GM23338 (cell line): ENCODE measurements at regions not wholly inside any gene's neighbourhood (a gene's known extent, or its start where the extent isn't known, plus 50 kb on each side); places are given as distances from the start of the nearest gene placed in this dataset.

Source experiments
- ATAC-seq: fragments of 200-7000 bp; cut with Tn5 transposase; 3 replicates; pipeline ENCODE4 v1.9.1; 2020
- DNase-seq: peaks from one replicate; pipeline ENCODE4 v3.0.0-alpha.2; 2015; ENCODE audit warnings: low spot score
- H2AFZ ChIP-seq: fragments of 200-600 bp; sonication (generic); 2 replicates; pipeline ENCODE4 v1.8.0; 2016; ENCODE audit warnings: antibody characterized with exemption, mild to moderate bottlenecking, moderate library complexity
- H3F3A ChIP-seq: fragments of 200-600 bp; sonication (generic); replicated peaks from 2 replicates; pipeline ENCODE4 v1.8.0; 2017; ENCODE audit warnings: antibody characterized with exemption, mixed run types, low read depth
- H3K27ac ChIP-seq: fragments of 200-600 bp; sonication (generic); 2 replicates; pipeline ENCODE4 v1.6.1; 2016; ENCODE audit warnings: low read depth
- H3K27me3 ChIP-seq: fragments of 200-600 bp; sonication (generic); 2 replicates; pipeline ENCODE4 v1.8.0; 2016; ENCODE audit warnings: mild to moderate bottlenecking, mixed run types, moderate library complexity; ENCODE audit not compliant: insufficient read depth
- H3K36me3 ChIP-seq: fragments of 200-600 bp; sonication (generic); 2 replicates; pipeline ENCODE4 v1.8.0; 2016; ENCODE audit warnings: mild to moderate bottlenecking; ENCODE audit not compliant: insufficient read depth
- H3K4me1 ChIP-seq: fragments of 200-600 bp; sonication (generic); 2 replicates; pipeline ENCODE4 v1.8.0; 2016; ENCODE audit warnings: mild to moderate bottlenecking, moderate library complexity; ENCODE audit not compliant: insufficient read depth
- H3K4me2 ChIP-seq: fragments of 200-600 bp; sonication (generic); 2 replicates; pipeline ENCODE4 v1.7.1; 2017; ENCODE audit warnings: mixed run types
- H3K4me3 ChIP-seq: fragments of 200-600 bp; sonication (generic); 2 replicates; pipeline ENCODE4 v1.6.1; 2016; ENCODE audit warnings: mixed run types
- H3K79me2 ChIP-seq: fragments of 200-600 bp; sonication (generic); replicated peaks from 2 replicates; pipeline ENCODE4 v1.8.0; 2017; ENCODE audit warnings: mild to moderate bottlenecking; ENCODE audit not compliant: insufficient read depth
- H3K9me2 ChIP-seq: fragments of 200-600 bp; sonication (generic); 2 replicates; pipeline ENCODE4 v1.8.0; 2017; ENCODE audit not compliant: insufficient read depth
- H4K20me1 ChIP-seq: fragments of 200-600 bp; sonication (generic); replicated peaks from 2 replicates; pipeline ENCODE4 v1.8.0; 2017; ENCODE audit warnings: mild to moderate bottlenecking; ENCODE audit not compliant: insufficient read depth
- H3K27ac Mint-ChIP-seq: 2 replicates; pipeline ENCODE4 v1.8.0; 2020; ENCODE audit warnings: inconsistent platforms, mild to moderate bottlenecking, moderate library complexity, mixed read lengths
- H3K27me3 Mint-ChIP-seq: 3 replicates; pipeline ENCODE4 v1.8.0; 2022; ENCODE audit warnings: low read depth, mild to moderate bottlenecking, moderate library complexity, mixed read lengths, inconsistent platforms; ENCODE audit not compliant: insufficient read depth, poor library complexity
- H3K36me3 Mint-ChIP-seq: 3 replicates; pipeline ENCODE4 v1.8.0; 2021; ENCODE audit warnings: low read depth, mild to moderate bottlenecking, inconsistent platforms, moderate library complexity, mixed read lengths
- H3K4me1 Mint-ChIP-seq: 3 replicates; pipeline ENCODE4 v1.8.0; 2020; ENCODE audit warnings: mild to moderate bottlenecking, inconsistent platforms, mixed read lengths
- H3K4me3 Mint-ChIP-seq: 3 replicates; pipeline ENCODE4 v1.8.0; 2021; ENCODE audit warnings: moderate library complexity, mild to moderate bottlenecking, inconsistent platforms, mixed read lengths
- H3K9me3 Mint-ChIP-seq: 3 replicates; pipeline ENCODE4 v1.8.0; 2020; ENCODE audit warnings: moderate library complexity, mild to moderate bottlenecking, inconsistent platforms, mixed read lengths
- CREB1 ChIP-seq: fragments of 250-450 bp; sonication (Bioruptor Pico); IDR thresholded peaks from 2 replicates; pipeline ENCODE4 v1.5.0; 2020; ENCODE audit warnings: low read depth, mild to moderate bottlenecking, moderate library complexity
- ETS1 ChIP-seq: IDR thresholded peaks from 2 replicates; pipeline ENCODE4 v1.6.1; 2016; ENCODE audit warnings: antibody characterized with exemption
- EZH2 ChIP-seq: fragments of 200-600 bp; sonication (generic); IDR thresholded peaks from one replicate; pipeline ENCODE4 v1.8.0; 2017; ENCODE audit warnings: antibody characterized with exemption, mild to moderate bottlenecking, low read depth; ENCODE audit not compliant: unreplicated experiment
- EZH2phosphoT487 ChIP-seq: fragments of 200-600 bp; sonication (generic); IDR thresholded peaks from one replicate; pipeline ENCODE4 v1.8.1; 2018; ENCODE audit warnings: antibody characterized with exemption; ENCODE audit not compliant: unreplicated experiment
- JUNB ChIP-seq: IDR thresholded peaks from one replicate; pipeline ENCODE4 v1.6.1; 2016; ENCODE audit warnings: antibody characterized with exemption; ENCODE audit not compliant: unreplicated experiment
- NANOG ChIP-seq: IDR thresholded peaks from 2 replicates; pipeline ENCODE4 v1.6.1; 2016; ENCODE audit warnings: antibody characterized with exemption, borderline replicate concordance
- POLR2AphosphoS5 ChIP-seq: IDR thresholded peaks from 2 replicates; pipeline ENCODE4 v1.6.1; 2016; ENCODE audit warnings: antibody characterized with exemption, low read depth
- STAT1 ChIP-seq: IDR thresholded peaks from one replicate; pipeline ENCODE4 v1.6.1; 2016; ENCODE audit warnings: antibody characterized with exemption; ENCODE audit not compliant: unreplicated experiment
- ZNF114 ChIP-seq: fragments of 250-450 bp; sonication (Bioruptor Pico); IDR thresholded peaks from 2 replicates; pipeline ENCODE4 v1.5.0; 2020; ENCODE audit warnings: mild to moderate bottlenecking, moderate library complexity
- ZNF331 ChIP-seq: fragments of 250-450 bp; sonication (Bioruptor Pico); IDR thresholded peaks from 2 replicates; pipeline ENCODE4 v1.5.0; 2020; ENCODE audit warnings: low read depth, mild to moderate bottlenecking, moderate library complexity
- TF ChIP-seq, protein P1 (sequence below): fragments of 250-450 bp; sonication (Bioruptor Pico); IDR thresholded peaks from 2 replicates; pipeline ENCODE4 v1.5.0; 2020; ENCODE audit warnings: mild to moderate bottlenecking, moderate library complexity
- TF ChIP-seq, protein P2 (sequence below): IDR thresholded peaks from one replicate; pipeline ENCODE4 v1.6.1; 2018; ENCODE audit warnings: antibody characterized with exemption; ENCODE audit not compliant: unreplicated experiment
- TF ChIP-seq, protein P3 (sequence below), 2 experiments: fragments of 200-600 bp in 1 of 2; sonication (generic) in 1 of 2; conservative IDR thresholded peaks; 2 replicates each; pipeline versions ENCODE4 v1.5.1 to v1.6.1; 2016 to 2017; ENCODE audit warnings: antibody characterized with exemption in 2 of 2, low read depth in 2 of 2, mild to moderate bottlenecking in 2 of 2, moderate library complexity in 1 of 2

- H3K27ac ChIP-seq = no peak overlapping the region
- no peaks in the 10 kb centered on the region for H4K20me1 ChIP-seq
- Mint-ChIP-seq H3K27me3 (no peaks in the 10 kb centered on the region), H3K4me1 (no peaks in the 10 kb centered on the region; the same call in 2 of the 3 replicates), H3K27ac (no peak overlapping the region), H3K9me3 (peaks cover 7% of the 10 kb centered on the region; the same call in 1 of the 3 replicates), H3K36me3 (no peaks in the 10 kb centered on the region; the same call in 2 of the 3 replicates), H3K4me3 (no peak overlapping the region)
- H3K36me3 ChIP-seq = no peaks in the 10 kb centered on the region
- no peaks in the 10 kb centered on the region for H3F3A ChIP-seq
- no peaks in the 10 kb centered on the region for H3K27me3 ChIP-seq
- H3K4me3 ChIP-seq = no peak overlapping the region
- DNase-seq = no peak
- no peaks in the 10 kb centered on the region for H3K9me2 ChIP-seq
- H2AFZ ChIP-seq = no peak overlapping the region
- ATAC-seq = no peak
- no peaks in the 10 kb centered on the region for H3K4me1 ChIP-seq
- H3K79me2 ChIP-seq = no peaks in the 10 kb centered on the region
- no peak overlapping the region for H3K4me2 ChIP-seq
- no peak for TF ChIP-seq CREB1
- no peak for TF ChIP-seq POLR2AphosphoS5
- TF ChIP-seq EZH2 = no peak
- TF ChIP-seq EZH2phosphoT487 = no peak
- no peak for TF ChIP-seq STAT1
- TF ChIP-seq, protein P1, sequence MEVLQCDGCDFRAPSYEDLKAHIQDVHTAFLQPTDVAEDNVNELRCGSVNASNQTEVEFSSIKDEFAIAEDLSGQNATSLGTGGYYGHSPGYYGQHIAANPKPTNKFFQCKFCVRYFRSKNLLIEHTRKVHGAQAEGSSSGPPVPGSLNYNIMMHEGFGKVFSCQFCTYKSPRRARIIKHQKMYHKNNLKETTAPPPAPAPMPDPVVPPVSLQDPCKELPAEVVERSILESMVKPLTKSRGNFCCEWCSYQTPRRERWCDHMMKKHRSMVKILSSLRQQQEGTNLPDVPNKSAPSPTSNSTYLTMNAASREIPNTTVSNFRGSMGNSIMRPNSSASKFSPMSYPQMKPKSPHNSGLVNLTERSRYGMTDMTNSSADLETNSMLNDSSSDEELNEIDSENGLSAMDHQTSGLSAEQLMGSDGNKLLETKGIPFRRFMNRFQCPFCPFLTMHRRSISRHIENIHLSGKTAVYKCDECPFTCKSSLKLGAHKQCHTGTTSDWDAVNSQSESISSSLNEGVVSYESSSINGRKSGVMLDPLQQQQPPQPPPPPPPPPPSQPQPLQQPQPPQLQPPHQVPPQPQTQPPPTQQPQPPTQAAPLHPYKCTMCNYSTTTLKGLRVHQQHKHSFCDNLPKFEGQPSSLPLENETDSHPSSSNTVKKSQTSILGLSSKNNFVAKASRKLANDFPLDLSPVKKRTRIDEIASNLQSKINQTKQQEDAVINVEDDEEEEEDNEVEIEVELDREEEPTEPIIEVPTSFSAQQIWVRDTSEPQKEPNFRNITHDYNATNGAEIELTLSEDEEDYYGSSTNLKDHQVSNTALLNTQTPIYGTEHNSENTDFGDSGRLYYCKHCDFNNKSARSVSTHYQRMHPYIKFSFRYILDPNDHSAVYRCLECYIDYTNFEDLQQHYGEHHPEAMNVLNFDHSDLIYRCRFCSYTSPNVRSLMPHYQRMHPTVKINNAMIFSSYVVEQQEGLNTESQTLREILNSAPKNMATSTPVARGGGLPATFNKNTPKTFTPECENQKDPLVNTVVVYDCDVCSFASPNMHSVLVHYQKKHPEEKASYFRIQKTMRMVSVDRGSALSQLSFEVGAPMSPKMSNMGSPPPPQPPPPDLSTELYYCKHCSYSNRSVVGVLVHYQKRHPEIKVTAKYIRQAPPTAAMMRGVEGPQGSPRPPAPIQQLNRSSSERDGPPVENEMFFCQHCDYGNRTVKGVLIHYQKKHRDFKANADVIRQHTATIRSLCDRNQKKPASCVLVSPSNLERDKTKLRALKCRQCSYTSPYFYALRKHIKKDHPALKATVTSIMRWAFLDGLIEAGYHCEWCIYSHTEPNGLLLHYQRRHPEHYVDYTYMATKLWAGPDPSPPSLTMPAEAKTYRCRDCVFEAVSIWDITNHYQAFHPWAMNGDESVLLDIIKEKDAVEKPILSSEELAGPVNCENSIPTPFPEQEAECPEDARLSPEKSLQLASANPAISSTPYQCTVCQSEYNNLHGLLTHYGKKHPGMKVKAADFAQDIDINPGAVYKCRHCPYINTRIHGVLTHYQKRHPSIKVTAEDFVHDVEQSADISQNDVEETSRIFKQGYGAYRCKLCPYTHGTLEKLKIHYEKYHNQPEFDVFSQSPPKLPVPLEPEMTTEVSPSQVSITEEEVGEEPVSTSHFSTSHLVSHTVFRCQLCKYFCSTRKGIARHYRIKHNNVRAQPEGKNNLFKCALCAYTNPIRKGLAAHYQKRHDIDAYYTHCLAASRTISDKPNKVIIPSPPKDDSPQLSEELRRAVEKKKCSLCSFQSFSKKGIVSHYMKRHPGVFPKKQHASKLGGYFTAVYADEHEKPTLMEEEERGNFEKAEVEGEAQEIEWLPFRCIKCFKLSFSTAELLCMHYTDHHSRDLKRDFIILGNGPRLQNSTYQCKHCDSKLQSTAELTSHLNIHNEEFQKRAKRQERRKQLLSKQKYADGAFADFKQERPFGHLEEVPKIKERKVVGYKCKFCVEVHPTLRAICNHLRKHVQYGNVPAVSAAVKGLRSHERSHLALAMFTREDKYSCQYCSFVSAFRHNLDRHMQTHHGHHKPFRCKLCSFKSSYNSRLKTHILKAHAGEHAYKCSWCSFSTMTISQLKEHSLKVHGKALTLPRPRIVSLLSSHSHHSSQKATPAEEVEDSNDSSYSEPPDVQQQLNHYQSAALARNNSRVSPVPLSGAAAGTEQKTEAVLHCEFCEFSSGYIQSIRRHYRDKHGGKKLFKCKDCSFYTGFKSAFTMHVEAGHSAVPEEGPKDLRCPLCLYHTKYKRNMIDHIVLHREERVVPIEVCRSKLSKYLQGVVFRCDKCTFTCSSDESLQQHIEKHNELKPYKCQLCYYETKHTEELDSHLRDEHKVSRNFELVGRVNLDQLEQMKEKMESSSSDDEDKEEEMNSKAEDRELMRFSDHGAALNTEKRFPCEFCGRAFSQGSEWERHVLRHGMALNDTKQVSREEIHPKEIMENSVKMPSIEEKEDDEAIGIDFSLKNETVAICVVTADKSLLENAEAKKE (CRISPR knock-in tag) = no peak
- TF ChIP-seq, protein P2, sequence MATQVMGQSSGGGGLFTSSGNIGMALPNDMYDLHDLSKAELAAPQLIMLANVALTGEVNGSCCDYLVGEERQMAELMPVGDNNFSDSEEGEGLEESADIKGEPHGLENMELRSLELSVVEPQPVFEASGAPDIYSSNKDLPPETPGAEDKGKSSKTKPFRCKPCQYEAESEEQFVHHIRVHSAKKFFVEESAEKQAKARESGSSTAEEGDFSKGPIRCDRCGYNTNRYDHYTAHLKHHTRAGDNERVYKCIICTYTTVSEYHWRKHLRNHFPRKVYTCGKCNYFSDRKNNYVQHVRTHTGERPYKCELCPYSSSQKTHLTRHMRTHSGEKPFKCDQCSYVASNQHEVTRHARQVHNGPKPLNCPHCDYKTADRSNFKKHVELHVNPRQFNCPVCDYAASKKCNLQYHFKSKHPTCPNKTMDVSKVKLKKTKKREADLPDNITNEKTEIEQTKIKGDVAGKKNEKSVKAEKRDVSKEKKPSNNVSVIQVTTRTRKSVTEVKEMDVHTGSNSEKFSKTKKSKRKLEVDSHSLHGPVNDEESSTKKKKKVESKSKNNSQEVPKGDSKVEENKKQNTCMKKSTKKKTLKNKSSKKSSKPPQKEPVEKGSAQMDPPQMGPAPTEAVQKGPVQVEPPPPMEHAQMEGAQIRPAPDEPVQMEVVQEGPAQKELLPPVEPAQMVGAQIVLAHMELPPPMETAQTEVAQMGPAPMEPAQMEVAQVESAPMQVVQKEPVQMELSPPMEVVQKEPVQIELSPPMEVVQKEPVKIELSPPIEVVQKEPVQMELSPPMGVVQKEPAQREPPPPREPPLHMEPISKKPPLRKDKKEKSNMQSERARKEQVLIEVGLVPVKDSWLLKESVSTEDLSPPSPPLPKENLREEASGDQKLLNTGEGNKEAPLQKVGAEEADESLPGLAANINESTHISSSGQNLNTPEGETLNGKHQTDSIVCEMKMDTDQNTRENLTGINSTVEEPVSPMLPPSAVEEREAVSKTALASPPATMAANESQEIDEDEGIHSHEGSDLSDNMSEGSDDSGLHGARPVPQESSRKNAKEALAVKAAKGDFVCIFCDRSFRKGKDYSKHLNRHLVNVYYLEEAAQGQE = no peak
- TF ChIP-seq ETS1 = no peak
- TF ChIP-seq JUNB = no peak
- no peak for TF ChIP-seq ZNF114 (CRISPR knock-in tag)
- TF ChIP-seq, protein P3, sequence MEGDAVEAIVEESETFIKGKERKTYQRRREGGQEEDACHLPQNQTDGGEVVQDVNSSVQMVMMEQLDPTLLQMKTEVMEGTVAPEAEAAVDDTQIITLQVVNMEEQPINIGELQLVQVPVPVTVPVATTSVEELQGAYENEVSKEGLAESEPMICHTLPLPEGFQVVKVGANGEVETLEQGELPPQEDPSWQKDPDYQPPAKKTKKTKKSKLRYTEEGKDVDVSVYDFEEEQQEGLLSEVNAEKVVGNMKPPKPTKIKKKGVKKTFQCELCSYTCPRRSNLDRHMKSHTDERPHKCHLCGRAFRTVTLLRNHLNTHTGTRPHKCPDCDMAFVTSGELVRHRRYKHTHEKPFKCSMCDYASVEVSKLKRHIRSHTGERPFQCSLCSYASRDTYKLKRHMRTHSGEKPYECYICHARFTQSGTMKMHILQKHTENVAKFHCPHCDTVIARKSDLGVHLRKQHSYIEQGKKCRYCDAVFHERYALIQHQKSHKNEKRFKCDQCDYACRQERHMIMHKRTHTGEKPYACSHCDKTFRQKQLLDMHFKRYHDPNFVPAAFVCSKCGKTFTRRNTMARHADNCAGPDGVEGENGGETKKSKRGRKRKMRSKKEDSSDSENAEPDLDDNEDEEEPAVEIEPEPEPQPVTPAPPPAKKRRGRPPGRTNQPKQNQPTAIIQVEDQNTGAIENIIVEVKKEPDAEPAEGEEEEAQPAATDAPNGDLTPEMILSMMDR (conservative IDR thresholded peaks at IDR 0.05; ENCODE audit: low read depth in 2 of 2) = no peak
- TF ChIP-seq ZNF331 (CRISPR knock-in tag) = no peak
- no peak for TF ChIP-seq NANOG
These were observed 296.4 kb upstream of the MBL2 start for GRCh38 chr10:53069013-53069412.
